Liver (tissue), 8 donors: ENCODE measurements at regions not wholly inside any gene's neighbourhood (a gene's known extent, or its start where the extent isn't known, plus 50 kb on each side); places are given as distances from the start of the nearest gene placed in this dataset.

Experiments used
- DNase-seq: peaks from one replicate; pipeline ENCODE4 v3.0.0-alpha.2; 2017; ENCODE audit warnings: low spot score
- H3K27ac ChIP-seq, 2 donors: one replicate each; pipeline ENCODE4 v1.7.0; 2013; ENCODE audit warnings: inconsistent platforms in 2 of 2, low read length in 2 of 2, control low read depth in 1 of 2, low read depth in 1 of 2, mild to moderate bottlenecking in 1 of 2
- H3K27me3 ChIP-seq, 4 donors: one replicate each; pipeline versions ENCODE4 v1.6.1 to v1.7.0; 2013; ENCODE audit warnings: low read length in 3 of 4, inconsistent platforms in 1 of 4, mild to moderate bottlenecking in 1 of 4, moderate library complexity in 1 of 4; ENCODE audit not compliant: control insufficient read depth in 4 of 4, insufficient read depth in 4 of 4
- H3K36me3 ChIP-seq, 4 donors: one replicate each; pipeline versions ENCODE4 v1.6.1 to v1.7.0; 2013; ENCODE audit warnings: low read length in 3 of 4, mild to moderate bottlenecking in 3 of 4, low read depth in 1 of 4, moderate library complexity in 1 of 4; ENCODE audit not compliant: control insufficient read depth in 4 of 4, insufficient read depth in 3 of 4
- H3K4me1 ChIP-seq, 4 donors: one replicate each; pipeline versions ENCODE4 v1.6.1 to v1.7.0; 2013; ENCODE audit warnings: low read length in 3 of 4, mild to moderate bottlenecking in 3 of 4, moderate library complexity in 1 of 4; ENCODE audit not compliant: control insufficient read depth in 4 of 4, insufficient read depth in 4 of 4
- H3K4me3 ChIP-seq, 3 donors: one replicate each; pipeline versions ENCODE4 v1.6.1 to v1.7.0; 2013; ENCODE audit warnings: low read length in 3 of 3, control low read depth in 1 of 3, low read depth in 1 of 3, mild to moderate bottlenecking in 1 of 3
- H3K9ac ChIP-seq, 2 donors: one replicate each; pipeline ENCODE4 v1.7.0; 2013; ENCODE audit warnings: low read length in 2 of 2, mild to moderate bottlenecking in 2 of 2, moderate library complexity in 2 of 2, control low read depth in 1 of 2, low read depth in 1 of 2
- H3K9me3 ChIP-seq, 4 donors: one replicate each; pipeline versions ENCODE4 v1.6.1 to v1.7.0; 2013; ENCODE audit warnings: low read length in 3 of 4; ENCODE audit not compliant: control insufficient read depth in 4 of 4
- ATF3 ChIP-seq: IDR thresholded peaks from 2 replicates; pipeline ENCODE4 v1.6.1; 2016; ENCODE audit warnings: antibody characterized with exemption
- EGR1 ChIP-seq, 2 donors: IDR thresholded peaks; 2 replicates each; pipeline ENCODE4 v1.6.1; 2016 to 2018; ENCODE audit warnings: antibody characterized with exemption in 2 of 2, low read depth in 2 of 2
- FOXA1 ChIP-seq: IDR thresholded peaks from 2 replicates; pipeline ENCODE4 v1.6.1; 2016; ENCODE audit warnings: antibody characterized with exemption
- FOXA2 ChIP-seq: IDR thresholded peaks from 2 replicates; pipeline ENCODE4 v1.6.1; 2016; ENCODE audit warnings: antibody characterized with exemption
- GABPA ChIP-seq, 2 donors: IDR thresholded peaks in 1 of 2; conservative IDR thresholded peaks in 1 of 2; 2 replicates each; pipeline ENCODE4 v1.6.1; 2016; ENCODE audit warnings: antibody characterized with exemption in 2 of 2, mild to moderate bottlenecking in 1 of 2, moderate library complexity in 1 of 2
- HNF4A ChIP-seq, 2 donors: conservative IDR thresholded peaks; 2 replicates each; pipeline ENCODE4 v1.6.1; 2016; ENCODE audit warnings: antibody characterized with exemption in 2 of 2, mild to moderate bottlenecking in 2 of 2
- HNF4G ChIP-seq: IDR thresholded peaks from 2 replicates; pipeline ENCODE4 v1.6.1; 2016; ENCODE audit warnings: antibody characterized with exemption
- JUND ChIP-seq, 2 donors: IDR thresholded peaks; 2 replicates each; pipeline ENCODE4 v1.6.1; 2016; ENCODE audit warnings: antibody characterized with exemption in 2 of 2
- MAX ChIP-seq: IDR thresholded peaks from 2 replicates; pipeline ENCODE4 v1.6.1; 2016; ENCODE audit warnings: antibody characterized with exemption
- NR2F2 ChIP-seq: IDR thresholded peaks from 2 replicates; pipeline ENCODE4 v1.6.1; 2016; ENCODE audit warnings: antibody characterized with exemption
- RAD21 ChIP-seq, 2 donors: IDR thresholded peaks; 2 replicates each; pipeline ENCODE4 v1.6.1; 2016; ENCODE audit warnings: antibody characterized with exemption in 2 of 2, mild to moderate bottlenecking in 2 of 2
- TAF1 ChIP-seq: conservative IDR thresholded peaks from 2 replicates; pipeline ENCODE4 v1.6.1; 2016; ENCODE audit warnings: antibody characterized with exemption, mild to moderate bottlenecking
- YY1 ChIP-seq: IDR thresholded peaks from 2 replicates; pipeline ENCODE4 v1.6.1; 2016; ENCODE audit warnings: antibody characterized with exemption, mild to moderate bottlenecking
- WGBS: extraction: QIAGEN DNeasy Blood & Tissue Kit; methylation state at CpG from one replicate; pipeline ENCODE4 v1.1.7; 2013; 5-methylcytosine and 5-hydroxymethylcytosine counted together
- TF ChIP-seq, protein P1 (sequence below): fragments of 150-350 bp; IDR thresholded peaks from 2 replicates; pipeline ENCODE4 v1.5.1; 2017; ENCODE audit warnings: improper control_type of control experiment, low read depth, low read length; ENCODE audit not compliant: missing input control
- TF ChIP-seq, protein P2 (sequence below): IDR thresholded peaks from 2 replicates; pipeline ENCODE4 v1.6.1; 2016; ENCODE audit warnings: antibody characterized with exemption, mild to moderate bottlenecking
- TF ChIP-seq, protein P3 (sequence below): IDR thresholded peaks from 2 replicates; pipeline ENCODE4 v1.6.1; 2016; ENCODE audit warnings: antibody characterized with exemption
- donor health status: healthy.
- donor health status: healthy.
- donor health status: healthy.
- donor health status: healthy.
- donor health status: healthy.

DNA sequence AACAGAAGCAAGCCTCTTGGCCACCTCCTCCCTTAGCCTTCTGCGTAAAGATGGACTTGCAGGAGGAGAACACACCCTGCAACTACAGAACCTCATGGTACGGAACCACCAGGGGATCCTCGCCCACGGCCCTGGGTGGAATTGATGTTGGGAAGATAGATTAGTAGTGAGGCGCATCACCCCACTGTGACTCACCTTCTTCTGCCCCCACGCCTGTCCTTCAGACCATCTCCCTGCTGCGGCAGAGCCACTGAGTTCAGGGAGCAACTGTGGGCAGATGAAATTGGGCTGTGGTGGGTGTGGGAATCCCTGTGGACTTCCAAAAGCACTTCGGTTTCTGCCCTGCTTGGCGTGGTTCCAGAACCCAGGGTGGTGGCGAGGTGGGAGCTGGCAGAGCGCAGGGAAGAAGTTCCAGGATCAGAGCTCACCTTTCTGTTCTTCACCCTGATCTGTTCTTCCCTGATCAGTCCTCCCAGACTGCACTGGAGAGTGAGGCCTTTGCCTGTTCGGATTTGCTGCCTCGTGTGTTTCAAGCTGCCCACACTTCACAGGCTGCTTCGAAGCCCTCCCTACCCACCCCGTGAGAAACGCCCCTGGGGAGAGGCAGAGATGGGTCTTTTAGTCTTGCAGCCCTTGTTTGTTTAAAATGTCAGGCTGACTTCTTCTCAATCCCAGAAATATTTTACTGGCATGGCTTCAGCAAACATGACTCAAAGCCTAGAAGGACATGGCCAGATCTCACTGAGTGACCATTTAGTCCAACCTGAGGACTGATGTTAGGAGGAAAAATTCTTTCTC, 92.8 kb upstream of the MLN start:
- Histone ChIP-seq H3K4me3 (no peak overlapping the region), H3K36me3 (no peaks in the 10 kb centered on the region), H3K4me1 (no peaks in the 10 kb centered on the region), H3K27me3 (no peaks in the 10 kb centered on the region), H3K27ac (no peak overlapping the region), H3K9ac (no peak overlapping the region), H3K9me3 (no peaks in the 10 kb centered on the region)
- 82% methylated on average over 16 of the region's 16 CpGs for WGBS
- TF ChIP-seq, protein P1, sequence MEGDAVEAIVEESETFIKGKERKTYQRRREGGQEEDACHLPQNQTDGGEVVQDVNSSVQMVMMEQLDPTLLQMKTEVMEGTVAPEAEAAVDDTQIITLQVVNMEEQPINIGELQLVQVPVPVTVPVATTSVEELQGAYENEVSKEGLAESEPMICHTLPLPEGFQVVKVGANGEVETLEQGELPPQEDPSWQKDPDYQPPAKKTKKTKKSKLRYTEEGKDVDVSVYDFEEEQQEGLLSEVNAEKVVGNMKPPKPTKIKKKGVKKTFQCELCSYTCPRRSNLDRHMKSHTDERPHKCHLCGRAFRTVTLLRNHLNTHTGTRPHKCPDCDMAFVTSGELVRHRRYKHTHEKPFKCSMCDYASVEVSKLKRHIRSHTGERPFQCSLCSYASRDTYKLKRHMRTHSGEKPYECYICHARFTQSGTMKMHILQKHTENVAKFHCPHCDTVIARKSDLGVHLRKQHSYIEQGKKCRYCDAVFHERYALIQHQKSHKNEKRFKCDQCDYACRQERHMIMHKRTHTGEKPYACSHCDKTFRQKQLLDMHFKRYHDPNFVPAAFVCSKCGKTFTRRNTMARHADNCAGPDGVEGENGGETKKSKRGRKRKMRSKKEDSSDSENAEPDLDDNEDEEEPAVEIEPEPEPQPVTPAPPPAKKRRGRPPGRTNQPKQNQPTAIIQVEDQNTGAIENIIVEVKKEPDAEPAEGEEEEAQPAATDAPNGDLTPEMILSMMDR = no peak
- TF ChIP-seq RAD21 (IDR thresholded peaks at IDR 0.05) (no peak), FOXA1 (no peak), HNF4A (conservative IDR thresholded peaks at IDR 0.05) (no peak), MAX (no peak), YY1 (no peak), EGR1 (IDR thresholded peaks at IDR 0.05; ENCODE audit: low read depth in 2 of 2) (no peak), TAF1 (no peak), ATF3 (no peak), FOXA2 (no peak), JUND (IDR thresholded peaks at IDR 0.05) (no peak), NR2F2 (no peak), GABPA (IDR thresholded peaks at IDR 0.05 in 1 of 2, conservative IDR thresholded peaks at IDR 0.05 in 1 of 2) (no peak), HNF4G (no peak)
- TF ChIP-seq, protein P2, sequence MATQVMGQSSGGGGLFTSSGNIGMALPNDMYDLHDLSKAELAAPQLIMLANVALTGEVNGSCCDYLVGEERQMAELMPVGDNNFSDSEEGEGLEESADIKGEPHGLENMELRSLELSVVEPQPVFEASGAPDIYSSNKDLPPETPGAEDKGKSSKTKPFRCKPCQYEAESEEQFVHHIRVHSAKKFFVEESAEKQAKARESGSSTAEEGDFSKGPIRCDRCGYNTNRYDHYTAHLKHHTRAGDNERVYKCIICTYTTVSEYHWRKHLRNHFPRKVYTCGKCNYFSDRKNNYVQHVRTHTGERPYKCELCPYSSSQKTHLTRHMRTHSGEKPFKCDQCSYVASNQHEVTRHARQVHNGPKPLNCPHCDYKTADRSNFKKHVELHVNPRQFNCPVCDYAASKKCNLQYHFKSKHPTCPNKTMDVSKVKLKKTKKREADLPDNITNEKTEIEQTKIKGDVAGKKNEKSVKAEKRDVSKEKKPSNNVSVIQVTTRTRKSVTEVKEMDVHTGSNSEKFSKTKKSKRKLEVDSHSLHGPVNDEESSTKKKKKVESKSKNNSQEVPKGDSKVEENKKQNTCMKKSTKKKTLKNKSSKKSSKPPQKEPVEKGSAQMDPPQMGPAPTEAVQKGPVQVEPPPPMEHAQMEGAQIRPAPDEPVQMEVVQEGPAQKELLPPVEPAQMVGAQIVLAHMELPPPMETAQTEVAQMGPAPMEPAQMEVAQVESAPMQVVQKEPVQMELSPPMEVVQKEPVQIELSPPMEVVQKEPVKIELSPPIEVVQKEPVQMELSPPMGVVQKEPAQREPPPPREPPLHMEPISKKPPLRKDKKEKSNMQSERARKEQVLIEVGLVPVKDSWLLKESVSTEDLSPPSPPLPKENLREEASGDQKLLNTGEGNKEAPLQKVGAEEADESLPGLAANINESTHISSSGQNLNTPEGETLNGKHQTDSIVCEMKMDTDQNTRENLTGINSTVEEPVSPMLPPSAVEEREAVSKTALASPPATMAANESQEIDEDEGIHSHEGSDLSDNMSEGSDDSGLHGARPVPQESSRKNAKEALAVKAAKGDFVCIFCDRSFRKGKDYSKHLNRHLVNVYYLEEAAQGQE = no peak
- TF ChIP-seq, protein P3, sequence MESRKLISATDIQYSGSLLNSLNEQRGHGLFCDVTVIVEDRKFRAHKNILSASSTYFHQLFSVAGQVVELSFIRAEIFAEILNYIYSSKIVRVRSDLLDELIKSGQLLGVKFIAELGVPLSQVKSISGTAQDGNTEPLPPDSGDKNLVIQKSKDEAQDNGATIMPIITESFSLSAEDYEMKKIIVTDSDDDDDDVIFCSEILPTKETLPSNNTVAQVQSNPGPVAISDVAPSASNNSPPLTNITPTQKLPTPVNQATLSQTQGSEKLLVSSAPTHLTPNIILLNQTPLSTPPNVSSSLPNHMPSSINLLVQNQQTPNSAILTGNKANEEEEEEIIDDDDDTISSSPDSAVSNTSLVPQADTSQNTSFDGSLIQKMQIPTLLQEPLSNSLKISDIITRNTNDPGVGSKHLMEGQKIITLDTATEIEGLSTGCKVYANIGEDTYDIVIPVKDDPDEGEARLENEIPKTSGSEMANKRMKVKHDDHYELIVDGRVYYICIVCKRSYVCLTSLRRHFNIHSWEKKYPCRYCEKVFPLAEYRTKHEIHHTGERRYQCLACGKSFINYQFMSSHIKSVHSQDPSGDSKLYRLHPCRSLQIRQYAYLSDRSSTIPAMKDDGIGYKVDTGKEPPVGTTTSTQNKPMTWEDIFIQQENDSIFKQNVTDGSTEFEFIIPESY = no peak
- DNase-seq = no peak
